SK-N-SH treated with all-trans-retinoic acid at 6 μM for 48 hours (cell line): ENCODE measurements at regions not wholly inside any gene's neighbourhood (a gene's known extent, or its start where the extent isn't known, plus 50 kb on each side); places are given as distances from the start of the nearest gene placed in this dataset.

Source experiments
- ATAC-seq: fragments of 200-7000 bp; cut with Tn5 transposase; 3 replicates; pipeline ENCODE4 v1.9.1; 2020; ENCODE audit warnings: mild to moderate bottlenecking, moderate library complexity
- ARNTL ChIP-seq: fragments of 450-650 bp; formaldehyde crosslinking; IDR thresholded peaks from 2 replicates; pipeline ENCODE4 v1.5.0; 2020; ENCODE audit warnings: low read depth, mild to moderate bottlenecking, moderate library complexity, borderline replicate concordance
- CSDC2 ChIP-seq: fragments of 250-450 bp; sonication (Bioruptor Pico); IDR thresholded peaks from 2 replicates; pipeline ENCODE4 v1.5.0; 2020; ENCODE audit warnings: mild to moderate bottlenecking, moderate library complexity
- ESRRG ChIP-seq: fragments of 250-450 bp; sonication (Bioruptor Pico); IDR thresholded peaks from 2 replicates; pipeline ENCODE4 v1.6.1; 2021; ENCODE audit warnings: mild to moderate bottlenecking
- GLIS3 ChIP-seq: fragments of 250-450 bp; sonication (Bioruptor Pico); IDR thresholded peaks from 2 replicates; pipeline ENCODE4 v1.5.0; 2020; ENCODE audit warnings: mild to moderate bottlenecking, moderate library complexity
- ISL1 ChIP-seq: fragments of 250-450 bp; sonication (Bioruptor Pico); IDR thresholded peaks from 2 replicates; pipeline ENCODE4 v2.1.2; 2022; ENCODE audit warnings: mild to moderate bottlenecking, moderate library complexity
- OSR1 ChIP-seq: fragments of 250-450 bp; sonication (Bioruptor Pico); IDR thresholded peaks from 2 replicates; pipeline ENCODE4 v1.8.0; 2022; ENCODE audit warnings: moderate library complexity, mild to moderate bottlenecking, inconsistent platforms
- POU6F1 ChIP-seq: fragments of 250-450 bp; sonication (Bioruptor Pico); IDR thresholded peaks from 2 replicates; pipeline ENCODE4 v1.8.0; 2021; ENCODE audit warnings: low read depth, mild to moderate bottlenecking, moderate library complexity, borderline replicate concordance
- PPARA ChIP-seq: fragments of 250-450 bp; sonication (Bioruptor Pico); IDR thresholded peaks from 2 replicates; pipeline ENCODE4 v1.5.0; 2020; ENCODE audit warnings: mild to moderate bottlenecking, borderline replicate concordance
- TCF4 ChIP-seq: fragments of 250-450 bp; sonication (Bioruptor Pico); IDR thresholded peaks from 2 replicates; pipeline ENCODE4 v1.8.0; 2021; ENCODE audit warnings: mild to moderate bottlenecking, moderate library complexity, borderline replicate concordance
- ZC3H10 ChIP-seq: fragments of 250-450 bp; sonication (Bioruptor Pico); IDR thresholded peaks from 2 replicates; pipeline ENCODE4 v1.5.1; 2021; ENCODE audit warnings: mild to moderate bottlenecking, moderate library complexity
- ZFP3 ChIP-seq: fragments of 250-450 bp; sonication (Bioruptor Pico); IDR thresholded peaks from 2 replicates; pipeline ENCODE4 v1.5.0; 2020; ENCODE audit warnings: mild to moderate bottlenecking, moderate library complexity
- ZFP30 ChIP-seq: fragments of 450-650 bp; formaldehyde crosslinking; IDR thresholded peaks from 2 replicates; pipeline ENCODE4 v1.5.0; 2022; ENCODE audit warnings: mild to moderate bottlenecking, moderate library complexity
- ZNF565 ChIP-seq: fragments of 450-650 bp; formaldehyde crosslinking; conservative IDR thresholded peaks from 2 replicates; pipeline ENCODE4 v1.5.0; 2020; ENCODE audit warnings: low read depth, mild to moderate bottlenecking, moderate library complexity
- ZNF70 ChIP-seq: fragments of 450-650 bp; formaldehyde crosslinking; IDR thresholded peaks from 2 replicates; pipeline ENCODE4 v1.5.0; 2020; ENCODE audit warnings: mild to moderate bottlenecking, moderate library complexity
- ZNF8 ChIP-seq: fragments of 450-650 bp; formaldehyde crosslinking; IDR thresholded peaks from 2 replicates; pipeline ENCODE4 v1.5.0; 2020; ENCODE audit warnings: mild to moderate bottlenecking, moderate library complexity
- TF ChIP-seq, protein P1 (sequence below): fragments of 250-450 bp; sonication (Bioruptor Pico); IDR thresholded peaks from 2 replicates; pipeline ENCODE4 v1.5.0; 2020; ENCODE audit warnings: mild to moderate bottlenecking, moderate library complexity
- TF ChIP-seq, protein P2 (sequence below): fragments of 250-450 bp; sonication (Bioruptor Pico); IDR thresholded peaks from 2 replicates; pipeline ENCODE4 v1.8.0; 2020; ENCODE audit warnings: mild to moderate bottlenecking, moderate library complexity, borderline replicate concordance
- TF ChIP-seq, protein P3 (sequence below): fragments of 250-450 bp; sonication (Bioruptor Pico); IDR thresholded peaks from 2 replicates; pipeline ENCODE4 v1.5.1; 2021; ENCODE audit warnings: mild to moderate bottlenecking, moderate library complexity

DNA sequence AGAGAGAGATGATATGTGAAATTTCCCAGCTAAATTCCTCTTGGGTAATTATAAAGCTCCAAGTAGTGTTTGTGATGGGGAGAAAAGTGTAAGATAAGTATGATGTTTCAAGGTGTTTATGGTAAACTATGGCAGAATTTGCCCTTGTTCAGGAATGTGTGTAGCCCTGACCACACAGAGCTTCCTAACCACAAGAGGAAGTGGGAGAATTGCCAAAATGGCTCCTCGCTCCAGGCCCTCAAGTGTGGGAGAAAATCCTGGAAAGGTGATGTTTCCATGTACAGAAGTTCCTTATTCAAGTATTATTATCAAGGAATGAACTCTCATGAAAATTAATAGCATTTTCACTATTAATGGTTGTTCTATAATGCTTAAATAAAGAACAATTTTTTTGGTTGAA is 878.3 kb downstream of the TDRD15 start (continued):
- TF ChIP-seq, protein P1, sequence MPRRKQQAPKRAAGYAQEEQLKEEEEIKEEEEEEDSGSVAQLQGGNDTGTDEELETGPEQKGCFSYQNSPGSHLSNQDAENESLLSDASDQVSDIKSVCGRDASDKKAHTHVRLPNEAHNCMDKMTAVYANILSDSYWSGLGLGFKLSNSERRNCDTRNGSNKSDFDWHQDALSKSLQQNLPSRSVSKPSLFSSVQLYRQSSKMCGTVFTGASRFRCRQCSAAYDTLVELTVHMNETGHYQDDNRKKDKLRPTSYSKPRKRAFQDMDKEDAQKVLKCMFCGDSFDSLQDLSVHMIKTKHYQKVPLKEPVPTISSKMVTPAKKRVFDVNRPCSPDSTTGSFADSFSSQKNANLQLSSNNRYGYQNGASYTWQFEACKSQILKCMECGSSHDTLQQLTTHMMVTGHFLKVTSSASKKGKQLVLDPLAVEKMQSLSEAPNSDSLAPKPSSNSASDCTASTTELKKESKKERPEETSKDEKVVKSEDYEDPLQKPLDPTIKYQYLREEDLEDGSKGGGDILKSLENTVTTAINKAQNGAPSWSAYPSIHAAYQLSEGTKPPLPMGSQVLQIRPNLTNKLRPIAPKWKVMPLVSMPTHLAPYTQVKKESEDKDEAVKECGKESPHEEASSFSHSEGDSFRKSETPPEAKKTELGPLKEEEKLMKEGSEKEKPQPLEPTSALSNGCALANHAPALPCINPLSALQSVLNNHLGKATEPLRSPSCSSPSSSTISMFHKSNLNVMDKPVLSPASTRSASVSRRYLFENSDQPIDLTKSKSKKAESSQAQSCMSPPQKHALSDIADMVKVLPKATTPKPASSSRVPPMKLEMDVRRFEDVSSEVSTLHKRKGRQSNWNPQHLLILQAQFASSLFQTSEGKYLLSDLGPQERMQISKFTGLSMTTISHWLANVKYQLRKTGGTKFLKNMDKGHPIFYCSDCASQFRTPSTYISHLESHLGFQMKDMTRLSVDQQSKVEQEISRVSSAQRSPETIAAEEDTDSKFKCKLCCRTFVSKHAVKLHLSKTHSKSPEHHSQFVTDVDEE (CRISPR knock-in tag) = no peak
- no peak for TF ChIP-seq TCF4 (CRISPR knock-in tag)
- no peak for TF ChIP-seq ZFP3 (CRISPR knock-in tag)
- TF ChIP-seq POU6F1 (CRISPR knock-in tag) = no peak
- TF ChIP-seq ZNF565 = no peak

GRCh38 chr2:22003270-22003669 is 879.5 kb downstream of the TDRD15 start:
- ATAC-seq = no peak
- TF ChIP-seq ZFP30 (no peak), GLIS3 (CRISPR knock-in tag) (no peak), ARNTL (CRISPR knock-in tag) (no peak), ZNF8 (no peak), ZC3H10 (CRISPR knock-in tag) (no peak), ISL1 (CRISPR knock-in tag) (no peak), OSR1 (CRISPR knock-in tag) (no peak), TCF4 (CRISPR knock-in tag) (no peak), ZFP3 (CRISPR knock-in tag) (no peak), POU6F1 (CRISPR knock-in tag) (no peak), CSDC2 (CRISPR knock-in tag) (no peak), ZNF70 (CRISPR knock-in tag) (no peak), ESRRG (CRISPR knock-in tag) (no peak), ZNF565 (no peak), PPARA (CRISPR knock-in tag) (no peak)
- TF ChIP-seq, protein P1 (CRISPR knock-in tag) = no peak
- TF ChIP-seq, protein P2, sequence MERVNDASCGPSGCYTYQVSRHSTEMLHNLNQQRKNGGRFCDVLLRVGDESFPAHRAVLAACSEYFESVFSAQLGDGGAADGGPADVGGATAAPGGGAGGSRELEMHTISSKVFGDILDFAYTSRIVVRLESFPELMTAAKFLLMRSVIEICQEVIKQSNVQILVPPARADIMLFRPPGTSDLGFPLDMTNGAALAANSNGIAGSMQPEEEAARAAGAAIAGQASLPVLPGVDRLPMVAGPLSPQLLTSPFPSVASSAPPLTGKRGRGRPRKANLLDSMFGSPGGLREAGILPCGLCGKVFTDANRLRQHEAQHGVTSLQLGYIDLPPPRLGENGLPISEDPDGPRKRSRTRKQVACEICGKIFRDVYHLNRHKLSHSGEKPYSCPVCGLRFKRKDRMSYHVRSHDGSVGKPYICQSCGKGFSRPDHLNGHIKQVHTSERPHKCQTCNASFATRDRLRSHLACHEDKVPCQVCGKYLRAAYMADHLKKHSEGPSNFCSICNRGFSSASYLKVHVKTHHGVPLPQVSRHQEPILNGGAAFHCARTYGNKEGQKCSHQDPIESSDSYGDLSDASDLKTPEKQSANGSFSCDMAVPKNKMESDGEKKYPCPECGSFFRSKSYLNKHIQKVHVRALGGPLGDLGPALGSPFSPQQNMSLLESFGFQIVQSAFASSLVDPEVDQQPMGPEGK (CRISPR knock-in tag) = no peak
- TF ChIP-seq, protein P3, sequence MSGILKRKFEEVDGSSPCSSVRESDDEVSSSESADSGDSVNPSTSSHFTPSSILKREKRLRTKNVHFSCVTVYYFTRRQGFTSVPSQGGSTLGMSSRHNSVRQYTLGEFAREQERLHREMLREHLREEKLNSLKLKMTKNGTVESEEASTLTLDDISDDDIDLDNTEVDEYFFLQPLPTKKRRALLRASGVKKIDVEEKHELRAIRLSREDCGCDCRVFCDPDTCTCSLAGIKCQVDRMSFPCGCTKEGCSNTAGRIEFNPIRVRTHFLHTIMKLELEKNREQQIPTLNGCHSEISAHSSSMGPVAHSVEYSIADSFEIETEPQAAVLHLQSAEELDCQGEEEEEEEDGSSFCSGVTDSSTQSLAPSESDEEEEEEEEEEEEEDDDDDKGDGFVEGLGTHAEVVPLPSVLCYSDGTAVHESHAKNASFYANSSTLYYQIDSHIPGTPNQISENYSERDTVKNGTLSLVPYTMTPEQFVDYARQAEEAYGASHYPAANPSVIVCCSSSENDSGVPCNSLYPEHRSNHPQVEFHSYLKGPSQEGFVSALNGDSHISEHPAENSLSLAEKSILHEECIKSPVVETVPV (CRISPR knock-in tag) = no peak
